GM18873 (cell line): ENCODE measurements at regions not wholly inside any gene's neighbourhood (a gene's known extent, or its start where the extent isn't known, plus 50 kb on each side); places are given as distances from the start of the nearest gene placed in this dataset.
"Not testable (repeated sequence)": the region's sequence is repeated elsewhere in the genome, so short reads cannot be mapped to it uniquely, and the experiment has no call there.

Experiments used
- ATAC-seq: cut with Tn5 transposase; IDR thresholded peaks from one replicate; pipeline ENCODE4 v1.9.1; 2021; ENCODE audit warnings: mild to moderate bottlenecking, moderate library complexity, moderate number of reproducible peaks; ENCODE audit not compliant: unreplicated experiment, low FRiP score

- no peak for ATAC-seq
Measured at GRCh38 chr2:144042751-144043150, 477.2 kb downstream of the ZEB2 start.

GRCh38 chr2:144041612-144042011 lies 478.3 kb downstream of the ZEB2 start:
- ATAC-seq, result no peak

- no peak for ATAC-seq
Measured at GRCh38 chr2:144040834-144041233, 479.1 kb downstream of the ZEB2 start.

GRCh38 chr2:144032566-144032965 lies 487.4 kb downstream of the ZEB2 start:
- ATAC-seq, result no peak

GRCh38 chr2:144030791-144031190 lies 489.1 kb downstream of the ZEB2 start:
- no peak for ATAC-seq

- ATAC-seq, result no peak
Measured at GRCh38 chr2:144027593-144027992, 492.3 kb downstream of the ZEB2 start.

- no peak for ATAC-seq
Measured at GRCh38 chr2:144026753-144027152, 493.2 kb downstream of the ZEB2 start.

GRCh38 chr2:144020047-144020446 lies 499.9 kb downstream of the ZEB2 start:
- no peak for ATAC-seq

- no peak for ATAC-seq
Measured at GRCh38 chr2:144015655-144016245, 504.2 kb downstream of the ZEB2 start.

- no peak for ATAC-seq
Measured at GRCh38 chr2:144015036-144015435, 504.9 kb downstream of the ZEB2 start.

GRCh38 chr2:144014103-144014502 lies 505.8 kb downstream of the ZEB2 start:
- no peak for ATAC-seq

GRCh38 chr2:144012304-144012703 lies 507.6 kb downstream of the ZEB2 start:
- ATAC-seq, result no peak

GRCh38 chr2:144011553-144011952 lies 508.4 kb downstream of the ZEB2 start:
- no peak for ATAC-seq

- no peak for ATAC-seq
Measured at GRCh38 chr2:144011098-144011497, 508.8 kb downstream of the ZEB2 start.

GRCh38 chr2:144010096-144010836 lies 509.7 kb downstream of the ZEB2 start:
- ATAC-seq, result no peak

GRCh38 chr2:144006139-144006538 lies 513.8 kb downstream of the ZEB2 start:
- no peak for ATAC-seq

GRCh38 chr2:144004742-144005141 lies 515.2 kb downstream of the ZEB2 start:
- ATAC-seq, result no peak

GRCh38 chr2:144003460-144004075 lies 516.4 kb downstream of the ZEB2 start:
- no peak for ATAC-seq

- ATAC-seq, result no peak
Measured at GRCh38 chr2:143996974-143997373, 522.9 kb downstream of the ZEB2 start.

- no peak for ATAC-seq
Measured at GRCh38 chr2:143994961-143995360, 525.0 kb downstream of the ZEB2 start.

GRCh38 chr2:143991596-143991995 lies 528.3 kb downstream of the ZEB2 start:
- not testable (repeated sequence) for ATAC-seq

GRCh38 chr2:143988082-143988481 lies 531.8 kb downstream of the ZEB2 start:
- no peak for ATAC-seq
